ENCODE measurements at regions not wholly inside any gene's neighbourhood (a gene's known extent, or its start where the extent isn't known, plus 50 kb on each side); places are given as distances from the start of the nearest gene placed in this dataset.

DNA sequence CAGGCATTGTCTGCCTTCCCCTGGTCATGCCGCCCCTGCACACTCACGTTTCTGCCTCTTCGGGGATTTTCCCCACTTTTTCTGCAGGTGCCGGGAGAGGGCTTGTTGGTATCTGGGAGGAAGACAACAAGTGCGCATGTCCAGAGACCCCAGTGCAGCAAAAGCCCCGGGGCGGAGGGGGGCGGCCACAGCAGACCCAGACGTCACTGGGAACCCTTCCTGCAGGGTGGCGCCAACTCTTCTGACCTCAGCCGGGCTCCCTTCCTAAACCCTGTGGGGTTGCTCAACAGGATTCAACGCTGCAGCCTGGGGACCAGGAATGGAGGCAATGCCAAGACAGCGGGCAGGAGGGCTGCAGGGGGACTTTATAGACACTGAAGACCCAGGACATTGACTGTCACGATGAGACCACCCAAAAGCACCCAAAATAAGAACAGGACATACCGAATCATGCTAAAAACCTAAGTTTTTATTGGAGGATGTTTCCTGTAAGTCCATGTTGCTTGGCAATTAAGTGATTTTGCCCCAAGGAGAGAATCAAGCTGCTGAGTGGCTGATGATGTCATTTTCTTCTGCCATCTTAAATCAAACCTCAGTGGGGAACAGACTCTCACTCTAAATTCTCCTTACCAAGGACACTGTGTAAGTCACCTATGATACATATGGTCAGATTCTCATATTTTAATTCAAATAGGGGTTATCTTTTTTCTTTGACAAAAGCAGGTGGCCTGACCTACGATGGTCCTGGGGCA is 62.9 kb upstream of the SIMC1 start:
- CTCF ChIA-PET, result no interaction called here
- no peaks in the 10 kb centered on the region for H3K36me3 ChIP-seq (ENCODE audit: control insufficient read depth, insufficient read depth, low read length)
- H3K27me3 ChIP-seq (ENCODE audit: control insufficient read depth, insufficient read depth, low read length), result peaks cover 10% of the 10 kb centered on the region
- H3K4me1 ChIP-seq (ENCODE audit: control insufficient read depth, insufficient read depth, low read length), result no peaks in the 10 kb centered on the region
- no peak overlapping the region for H3K27ac ChIP-seq (ENCODE audit: low read length)
- in situ Hi-C loops (cut with HindIII; ENCODE audit: low pct_unique_long_range_greater_than_20kb, low sequenced_read_pairs), result no loop called here
- TF ChIP-seq SIN3A (IDR thresholded peaks at IDR 0.05; ENCODE audit: borderline replicate concordance, insufficient read depth, low read depth, low read length) (no peak), POLR2AphosphoS5 (IDR thresholded peaks at IDR 0.05; ENCODE audit: low read depth, low read length) (no peak), TCF7L2 (IDR thresholded peaks at IDR 0.05; ENCODE audit: low read depth, low read length) (no peak)
- TF ChIP-seq, protein P1, sequence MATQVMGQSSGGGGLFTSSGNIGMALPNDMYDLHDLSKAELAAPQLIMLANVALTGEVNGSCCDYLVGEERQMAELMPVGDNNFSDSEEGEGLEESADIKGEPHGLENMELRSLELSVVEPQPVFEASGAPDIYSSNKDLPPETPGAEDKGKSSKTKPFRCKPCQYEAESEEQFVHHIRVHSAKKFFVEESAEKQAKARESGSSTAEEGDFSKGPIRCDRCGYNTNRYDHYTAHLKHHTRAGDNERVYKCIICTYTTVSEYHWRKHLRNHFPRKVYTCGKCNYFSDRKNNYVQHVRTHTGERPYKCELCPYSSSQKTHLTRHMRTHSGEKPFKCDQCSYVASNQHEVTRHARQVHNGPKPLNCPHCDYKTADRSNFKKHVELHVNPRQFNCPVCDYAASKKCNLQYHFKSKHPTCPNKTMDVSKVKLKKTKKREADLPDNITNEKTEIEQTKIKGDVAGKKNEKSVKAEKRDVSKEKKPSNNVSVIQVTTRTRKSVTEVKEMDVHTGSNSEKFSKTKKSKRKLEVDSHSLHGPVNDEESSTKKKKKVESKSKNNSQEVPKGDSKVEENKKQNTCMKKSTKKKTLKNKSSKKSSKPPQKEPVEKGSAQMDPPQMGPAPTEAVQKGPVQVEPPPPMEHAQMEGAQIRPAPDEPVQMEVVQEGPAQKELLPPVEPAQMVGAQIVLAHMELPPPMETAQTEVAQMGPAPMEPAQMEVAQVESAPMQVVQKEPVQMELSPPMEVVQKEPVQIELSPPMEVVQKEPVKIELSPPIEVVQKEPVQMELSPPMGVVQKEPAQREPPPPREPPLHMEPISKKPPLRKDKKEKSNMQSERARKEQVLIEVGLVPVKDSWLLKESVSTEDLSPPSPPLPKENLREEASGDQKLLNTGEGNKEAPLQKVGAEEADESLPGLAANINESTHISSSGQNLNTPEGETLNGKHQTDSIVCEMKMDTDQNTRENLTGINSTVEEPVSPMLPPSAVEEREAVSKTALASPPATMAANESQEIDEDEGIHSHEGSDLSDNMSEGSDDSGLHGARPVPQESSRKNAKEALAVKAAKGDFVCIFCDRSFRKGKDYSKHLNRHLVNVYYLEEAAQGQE (IDR thresholded peaks at IDR 0.05; ENCODE audit: insufficient read depth in 1 of 2, low read depth in 2 of 2, low read length in 1 of 2), result no peak
- TF ChIP-seq, protein P2, sequence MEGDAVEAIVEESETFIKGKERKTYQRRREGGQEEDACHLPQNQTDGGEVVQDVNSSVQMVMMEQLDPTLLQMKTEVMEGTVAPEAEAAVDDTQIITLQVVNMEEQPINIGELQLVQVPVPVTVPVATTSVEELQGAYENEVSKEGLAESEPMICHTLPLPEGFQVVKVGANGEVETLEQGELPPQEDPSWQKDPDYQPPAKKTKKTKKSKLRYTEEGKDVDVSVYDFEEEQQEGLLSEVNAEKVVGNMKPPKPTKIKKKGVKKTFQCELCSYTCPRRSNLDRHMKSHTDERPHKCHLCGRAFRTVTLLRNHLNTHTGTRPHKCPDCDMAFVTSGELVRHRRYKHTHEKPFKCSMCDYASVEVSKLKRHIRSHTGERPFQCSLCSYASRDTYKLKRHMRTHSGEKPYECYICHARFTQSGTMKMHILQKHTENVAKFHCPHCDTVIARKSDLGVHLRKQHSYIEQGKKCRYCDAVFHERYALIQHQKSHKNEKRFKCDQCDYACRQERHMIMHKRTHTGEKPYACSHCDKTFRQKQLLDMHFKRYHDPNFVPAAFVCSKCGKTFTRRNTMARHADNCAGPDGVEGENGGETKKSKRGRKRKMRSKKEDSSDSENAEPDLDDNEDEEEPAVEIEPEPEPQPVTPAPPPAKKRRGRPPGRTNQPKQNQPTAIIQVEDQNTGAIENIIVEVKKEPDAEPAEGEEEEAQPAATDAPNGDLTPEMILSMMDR (IDR thresholded peaks at IDR 0.05), result no peak
- intact Hi-C loops (cut with micrococcal nuclease; ENCODE audit: unreplicated experiment), result no loop called here
- DNase-seq (ENCODE audit: low read depth, low spot score), result no peak
- H3K4me3 ChIP-seq (ENCODE audit: low read depth in 2 of 2, low read length in 2 of 2), result no peak overlapping the region
- H3K9me3 ChIP-seq (ENCODE audit: control insufficient read depth, insufficient read depth, low read depth, low read length), result no peaks in the 10 kb centered on the region
- no peak for ATAC-seq
- POLR2A ChIA-PET, result no interaction called here
- no TSS peak for BruUV-seq (replicated peaks)

DNA sequence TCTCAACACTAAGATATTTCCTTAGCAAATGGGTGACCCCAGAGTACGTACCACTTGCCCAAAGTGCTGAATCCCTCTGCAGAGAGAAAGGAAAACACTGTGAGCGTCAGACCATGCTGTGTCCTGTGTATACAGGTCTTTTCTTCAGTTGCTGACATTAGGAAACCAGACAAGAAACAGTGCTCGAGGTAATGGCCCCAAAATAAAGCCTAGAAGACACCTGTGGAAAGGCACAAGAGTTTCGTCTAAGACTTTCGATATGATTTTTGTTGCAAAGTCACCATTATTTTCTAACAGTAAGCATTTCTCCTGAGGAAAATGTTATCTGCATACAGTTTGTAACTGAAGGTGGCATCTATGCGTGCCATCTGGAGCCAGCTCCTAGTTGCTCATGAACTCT is 62.0 kb upstream of the SIMC1 start:
- BruUV-seq (replicated peaks), result no TSS peak
- H3K27ac ChIP-seq (ENCODE audit: low read length), result no peak overlapping the region
- POLR2A ChIA-PET, result no interaction called here
- peaks cover 10% of the 10 kb centered on the region for H3K27me3 ChIP-seq (ENCODE audit: control insufficient read depth, insufficient read depth, low read length)
- in situ Hi-C loops (cut with HindIII; ENCODE audit: low pct_unique_long_range_greater_than_20kb, low sequenced_read_pairs), result no loop called here
- no peaks in the 10 kb centered on the region for H3K36me3 ChIP-seq (ENCODE audit: control insufficient read depth, insufficient read depth, low read length)
- no peak for DNase-seq (ENCODE audit: low read depth, low spot score)
- H3K9me3 ChIP-seq (ENCODE audit: control insufficient read depth, insufficient read depth, low read depth, low read length), result no peaks in the 10 kb centered on the region
- no peaks in the 10 kb centered on the region for H3K4me1 ChIP-seq (ENCODE audit: control insufficient read depth, insufficient read depth, low read length)
- intact Hi-C loops (cut with micrococcal nuclease; ENCODE audit: unreplicated experiment), result no loop called here
- ATAC-seq, result no peak
- H3K4me3 ChIP-seq (ENCODE audit: low read depth in 2 of 2, low read length in 2 of 2), result no peak overlapping the region
- TF ChIP-seq POLR2AphosphoS5 (IDR thresholded peaks at IDR 0.05; ENCODE audit: low read depth, low read length) (no peak), SIN3A (IDR thresholded peaks at IDR 0.05; ENCODE audit: borderline replicate concordance, insufficient read depth, low read depth, low read length) (no peak), TCF7L2 (IDR thresholded peaks at IDR 0.05; ENCODE audit: low read depth, low read length) (no peak)
- TF ChIP-seq, protein P1 (IDR thresholded peaks at IDR 0.05; ENCODE audit: insufficient read depth in 1 of 2, low read depth in 2 of 2, low read length in 1 of 2), result no peak
- TF ChIP-seq, protein P2 (IDR thresholded peaks at IDR 0.05), result no peak
- CTCF ChIA-PET, result no interaction called here

Data from Panc1 (cell line).